Left lobe of liver (tissue), 2 donors: ENCODE measurements at regions not wholly inside any gene's neighbourhood (a gene's known extent, or its start where the extent isn't known, plus 50 kb on each side); places are given as distances from the start of the nearest gene placed in this dataset.
A peak's percentile ranks its signal among the peaks of the same experiment; 100 is the strongest.
"Not testable (repeated sequence)": the region's sequence is repeated elsewhere in the genome, so short reads cannot be mapped to it uniquely, and the experiment has no call there.

Experiments used
- ATAC-seq: fragments of 200-7000 bp; cut with Tn5 transposase; one replicate; pipeline ENCODE4 v1.9.1; 2020; ENCODE audit warnings: mild to moderate bottlenecking, moderate library complexity
- DNase-seq: peaks from one replicate; pipeline ENCODE4 v3.0.0-alpha.2; 2020; ENCODE audit warnings: low spot score
- donor health status: DM: no; HTN: no; CAD: no; lungs with moderate emphysema.
- donor health status: DM: no; HTN: yes; CAD: no.

GRCh38 chr16:29094729-29095624 lies 110.1 kb downstream of the LAT start:
- ATAC-seq, result peak; percentile 99
- DNase-seq, result not testable (repeated sequence)

DNA sequence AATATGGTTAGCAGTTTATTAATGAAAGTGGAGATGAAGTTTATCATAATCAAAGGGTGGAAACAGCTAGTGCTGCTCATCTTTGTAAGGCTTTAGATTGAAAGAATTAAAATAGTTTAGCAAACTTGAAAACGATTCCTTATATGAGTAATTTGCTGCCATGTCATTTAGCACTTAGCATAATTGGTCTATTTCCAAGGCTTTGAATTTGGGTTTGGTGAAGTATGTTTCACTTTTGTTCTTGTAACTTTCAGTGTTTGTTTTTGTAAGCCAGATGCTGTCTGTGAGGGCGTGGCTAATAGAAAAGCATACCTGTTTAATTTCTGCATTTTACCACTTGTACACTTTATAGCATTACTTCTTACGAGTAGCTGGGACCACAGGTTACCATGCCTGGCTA lies 109.5 kb downstream of the LAT start:
- DNase-seq, ATAC-seq: not testable (repeated sequence)

DNA sequence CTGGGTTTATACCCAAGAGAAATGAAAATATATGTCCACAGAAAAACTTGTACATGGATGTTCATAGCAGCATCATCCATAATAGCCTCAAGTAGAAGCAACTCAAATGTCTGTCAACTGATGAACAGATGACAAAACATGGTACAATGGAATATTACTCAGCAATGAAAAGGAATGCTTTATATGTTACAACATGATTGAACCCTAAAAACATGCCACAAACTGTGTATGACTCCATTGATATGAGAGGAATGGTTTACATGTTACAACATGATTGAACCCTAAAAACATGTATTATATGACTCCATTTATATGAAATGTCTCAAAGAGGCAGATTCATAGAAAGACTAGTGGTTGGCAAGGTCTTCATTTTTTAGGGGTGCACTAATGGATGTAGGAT lies 104.8 kb downstream of the LAT start:
- DNase-seq, ATAC-seq: not testable (repeated sequence)

- DNase-seq, ATAC-seq: not testable (repeated sequence)
Measured at GRCh38 chr16:29087673-29088072, 102.8 kb downstream of the LAT start.

DNA sequence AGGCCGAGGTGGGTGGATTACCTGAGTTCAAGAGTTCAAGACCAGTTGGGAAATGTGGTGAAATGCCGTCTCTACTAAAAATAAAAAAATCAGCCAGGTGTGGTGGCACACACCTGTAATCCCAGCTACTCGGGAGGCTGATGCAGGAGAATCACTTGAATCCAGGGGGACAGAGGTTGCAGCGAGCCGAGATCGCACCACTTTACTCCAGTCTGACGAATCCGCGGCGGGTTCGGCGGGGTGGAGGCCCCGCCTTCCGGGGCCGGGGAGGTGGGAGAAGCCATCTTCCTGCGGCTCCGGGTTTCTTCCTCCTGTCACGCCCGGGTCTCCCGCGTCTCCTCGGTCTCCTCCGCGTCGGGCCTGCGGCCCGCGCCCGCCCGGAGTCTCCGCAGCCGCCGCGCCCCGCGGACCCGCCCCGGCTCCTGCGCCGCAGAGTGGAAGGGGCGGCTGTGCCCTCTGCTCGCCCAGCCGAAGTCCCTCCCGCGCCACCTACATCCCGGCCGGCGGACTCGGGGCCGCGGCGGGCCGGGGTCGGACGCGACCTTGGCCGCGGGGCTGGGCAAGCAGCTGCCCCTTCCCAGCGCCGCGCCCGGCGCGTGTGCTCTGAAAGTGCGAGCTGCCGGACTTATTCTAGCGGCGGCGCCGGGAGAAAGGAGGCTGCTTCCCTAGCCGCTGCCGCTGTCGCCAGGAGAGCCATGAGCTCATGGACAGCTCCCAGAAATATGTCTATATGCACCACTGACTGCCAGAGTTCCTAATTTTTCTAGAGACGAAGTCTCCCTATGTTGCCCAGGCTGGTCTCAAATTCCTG lies 97.2 kb downstream of the LAT start:
- not testable (repeated sequence) for DNase-seq
- ATAC-seq, result peak; percentile 89

DNA sequence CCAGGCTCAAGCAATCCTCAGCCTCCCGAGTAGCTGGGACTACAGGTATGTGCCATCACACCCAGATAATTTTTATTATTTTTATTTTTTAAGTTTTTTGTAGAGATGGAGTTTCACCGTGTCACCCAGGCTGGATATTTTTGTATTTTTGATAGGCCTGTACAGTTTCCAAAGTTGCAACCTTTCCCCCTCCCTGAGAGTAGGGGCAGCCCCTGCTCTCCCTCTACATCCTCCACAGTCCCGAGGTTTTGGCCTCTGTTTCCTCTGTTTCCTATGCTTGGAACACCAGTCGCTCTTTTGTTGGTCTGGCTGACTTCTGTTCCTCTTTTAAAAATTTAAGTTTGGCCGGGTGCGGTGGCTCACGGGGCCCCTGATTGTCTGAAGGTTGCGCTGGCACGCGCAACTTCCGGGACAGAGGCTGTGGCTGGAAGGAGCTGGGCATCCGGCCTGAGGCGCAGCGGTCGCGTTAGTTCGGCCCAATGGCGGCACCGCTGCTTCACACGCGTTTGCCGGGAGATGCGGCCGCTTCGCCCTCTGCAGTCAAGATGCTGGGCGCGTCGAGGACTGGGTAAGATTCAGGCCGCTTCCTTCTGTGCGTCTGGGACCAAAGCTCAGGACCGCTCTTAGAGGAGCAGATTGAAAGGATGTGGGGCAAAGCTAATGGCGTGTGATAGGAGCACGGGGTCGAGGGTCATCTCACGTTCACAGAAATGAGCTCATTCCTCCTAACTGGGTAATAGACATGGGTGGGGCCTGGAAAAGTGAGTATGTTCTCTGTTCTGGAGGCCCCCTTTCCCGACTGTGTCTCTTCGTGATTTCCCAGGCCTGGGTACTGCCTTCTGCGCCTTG lies 89.9 kb downstream of the LAT start:
- ATAC-seq (peak; percentile 81), DNase-seq (peak; percentile 54)

- DNase-seq, ATAC-seq: not testable (repeated sequence)
Measured at GRCh38 chr16:29062235-29062634, 77.4 kb downstream of the LAT start.

- ATAC-seq, DNase-seq: not testable (repeated sequence)
Measured at GRCh38 chr16:29061467-29061921, 76.6 kb downstream of the LAT start.

DNA sequence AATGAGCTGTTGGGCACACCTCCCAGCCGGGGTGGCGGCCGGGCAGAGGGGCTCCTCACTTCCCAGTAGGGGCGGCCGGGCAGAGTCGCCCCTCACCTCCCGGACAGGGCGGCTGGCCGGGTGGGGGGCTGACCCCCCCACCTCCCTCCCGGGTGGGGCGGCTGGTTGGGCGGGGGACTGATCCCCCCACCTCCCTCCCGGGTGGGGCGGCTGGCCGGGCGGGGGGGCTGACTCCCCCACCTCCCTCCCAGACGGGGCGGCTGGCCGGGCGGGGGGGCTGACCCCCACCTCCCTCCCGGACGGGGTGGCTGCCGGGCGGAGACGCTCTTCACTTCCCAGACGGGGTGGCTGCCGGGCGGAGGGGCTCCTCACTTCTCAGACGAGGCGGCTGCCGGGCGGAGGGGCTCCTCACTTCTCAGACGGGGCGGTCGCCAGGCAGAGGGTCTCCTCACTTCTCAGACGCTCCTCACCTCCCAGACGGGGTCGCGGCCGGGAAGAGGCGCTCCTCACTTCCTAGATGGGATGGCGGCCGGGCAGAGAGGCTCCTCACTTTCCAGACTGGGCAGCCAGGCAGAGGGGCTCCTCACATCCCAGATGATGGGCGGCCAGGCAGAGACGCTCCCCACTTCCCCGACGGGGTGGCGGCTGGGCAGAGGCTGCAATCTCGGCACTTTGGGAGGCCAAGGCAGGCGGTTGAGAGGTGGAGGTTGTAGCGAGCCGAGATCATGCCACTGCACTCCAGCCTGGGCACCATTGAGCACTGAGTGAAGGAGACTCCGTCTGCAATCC lies 75.4 kb downstream of the LAT start:
- not testable (repeated sequence) for DNase-seq

GRCh38 chr16:29059575-29059974 lies 74.7 kb downstream of the LAT start:
- not testable (repeated sequence) for ATAC-seq

More for the DNA sequence above, 75.4 kb downstream of the LAT start:
- ATAC-seq, result not testable (repeated sequence)

More at GRCh38 chr16:29059575-29059974, 74.7 kb downstream of the LAT start:
- not testable (repeated sequence) for DNase-seq
